Astrocyte (in vitro differentiated cells and primary cell): ENCODE measurements at regions not wholly inside any gene's neighbourhood (a gene's known extent, or its start where the extent isn't known, plus 50 kb on each side); places are given as distances from the start of the nearest gene placed in this dataset.

Source experiments
- DNase-seq: peaks from one replicate; pipeline ENCODE4 v3.0.0-alpha.2; 2010; ENCODE audit warnings: low read depth
- FAIRE-seq: peaks from 2 replicates; lab custom pipeline; 2011; peaks lifted over from hg19 to GRCh38; lab: Jason Lieb, UNC
- H2AFZ ChIP-seq: 2 replicates; pipeline ENCODE4 v1.6.0; 2012; ENCODE audit warnings: low read depth, low read length, inconsistent platforms
- H3K27ac ChIP-seq: 2 replicates; pipeline ENCODE4 v1.5.1; 2011; ENCODE audit warnings: low read depth, low read length, inconsistent platforms
- H3K27me3 ChIP-seq: 2 replicates; pipeline ENCODE4 v1.6.0; 2011; ENCODE audit warnings: low read length, inconsistent platforms; ENCODE audit not compliant: insufficient read depth
- H3K36me3 ChIP-seq: 2 replicates; pipeline ENCODE4 v1.5.1; 2011; ENCODE audit warnings: low read length, inconsistent platforms; ENCODE audit not compliant: insufficient read depth
- H3K4me1 ChIP-seq: 2 replicates; pipeline ENCODE4 v1.5.1; 2011; ENCODE audit warnings: low read length, inconsistent platforms; ENCODE audit not compliant: insufficient read depth
- H3K4me2 ChIP-seq: 2 replicates; pipeline ENCODE4 v1.6.0; 2012; ENCODE audit warnings: low read length, inconsistent platforms
- H3K4me3 ChIP-seq: 2 replicates; pipeline ENCODE4 v1.5.1; 2011; ENCODE audit warnings: low read depth, mild to moderate bottlenecking, low read length, inconsistent platforms; ENCODE audit not compliant: insufficient read depth
- H3K79me2 ChIP-seq: 2 replicates; pipeline ENCODE4 v1.6.0; 2012; ENCODE audit warnings: mild to moderate bottlenecking, low read length, inconsistent platforms; ENCODE audit not compliant: insufficient read depth
- H3K9ac ChIP-seq: 2 replicates; pipeline ENCODE4 v1.6.0; 2012; ENCODE audit warnings: mild to moderate bottlenecking, low read length, inconsistent platforms
- H3K9me3 ChIP-seq: 2 replicates; pipeline ENCODE4 v1.5.1; 2012; ENCODE audit warnings: low read depth, mild to moderate bottlenecking, low read length, inconsistent platforms; ENCODE audit not compliant: insufficient read depth
- H4K20me1 ChIP-seq: 2 replicates; pipeline ENCODE4 v1.6.0; 2012; ENCODE audit warnings: low read length, inconsistent platforms; ENCODE audit not compliant: insufficient read depth
- H3K27ac Mint-ChIP-seq: one replicate; pipeline ENCODE4 v1.8.0; 2021; ENCODE audit warnings: mild to moderate bottlenecking, mixed read lengths; ENCODE audit not compliant: unreplicated experiment
- H3K27me3 Mint-ChIP-seq: one replicate; pipeline ENCODE4 v1.8.0; 2021; ENCODE audit warnings: low read depth, mixed read lengths; ENCODE audit not compliant: unreplicated experiment
- H3K36me3 Mint-ChIP-seq: one replicate; pipeline ENCODE4 v1.8.0; 2021; ENCODE audit warnings: low read depth, mixed read lengths; ENCODE audit not compliant: unreplicated experiment
- H3K4me1 Mint-ChIP-seq: one replicate; pipeline ENCODE4 v1.8.0; 2021; ENCODE audit warnings: low read depth, mixed read lengths; ENCODE audit not compliant: unreplicated experiment
- H3K4me3 Mint-ChIP-seq: one replicate; pipeline ENCODE4 v1.8.0; 2021; ENCODE audit warnings: mild to moderate bottlenecking, moderate library complexity, mixed read lengths; ENCODE audit not compliant: unreplicated experiment
- H3K9me3 Mint-ChIP-seq: one replicate; pipeline ENCODE4 v1.8.0; 2021; ENCODE audit warnings: mild to moderate bottlenecking, mixed read lengths; ENCODE audit not compliant: unreplicated experiment
- CTCF ChIP-seq: IDR thresholded peaks from 2 replicates; pipeline ENCODE4 v1.5.1; 2011; ENCODE audit warnings: low read depth, mild to moderate bottlenecking, inconsistent platforms, low read length, moderate library complexity; ENCODE audit not compliant: insufficient read depth
- EZH2 ChIP-seq: IDR thresholded peaks from 2 replicates; pipeline ENCODE4 v1.6.1; 2012; ENCODE audit warnings: mild to moderate bottlenecking, low read length, inconsistent platforms; ENCODE audit not compliant: insufficient read depth

- no peak overlapping the region for H3K9ac ChIP-seq
- no peaks in the 10 kb centered on the region for H3K27me3 ChIP-seq
- TF ChIP-seq CTCF (no peak), EZH2 (no peak)
- H3K4me1 Mint-ChIP-seq = no peaks in the 10 kb centered on the region
- H3K79me2 ChIP-seq = no peaks in the 10 kb centered on the region
- H3K4me1 ChIP-seq = no peaks in the 10 kb centered on the region
- H3K4me2 ChIP-seq = no peak overlapping the region
- no peak overlapping the region for H3K4me3 ChIP-seq
- DNase-seq (no peak), FAIRE-seq (no peak)
- no peaks in the 10 kb centered on the region for H3K36me3 ChIP-seq
- H2AFZ ChIP-seq = no peak overlapping the region
- no peaks in the 10 kb centered on the region for H3K27me3 Mint-ChIP-seq
- H3K36me3 Mint-ChIP-seq = no peaks in the 10 kb centered on the region
- H3K9me3 Mint-ChIP-seq = no peaks in the 10 kb centered on the region
- H3K9me3 ChIP-seq = no peaks in the 10 kb centered on the region
- H3K27ac ChIP-seq = no peak overlapping the region
- no peak overlapping the region for H3K4me3 Mint-ChIP-seq
- H3K27ac Mint-ChIP-seq = peak overlapping the region; percentile 28
- H4K20me1 ChIP-seq = no peaks in the 10 kb centered on the region
Measured at GRCh38 chr18:29811519-29811918, 1231.0 kb downstream of the DSC3 start.

GRCh38 chr18:29780816-29781215 lies 1261.7 kb downstream of the DSC3 start:
- Histone ChIP-seq H3K79me2 (no peaks in the 10 kb centered on the region), H3K9me3 (no peaks in the 10 kb centered on the region), H3K9ac (no peak overlapping the region), H4K20me1 (no peaks in the 10 kb centered on the region), H3K4me3 (no peak overlapping the region), H3K4me1 (no peaks in the 10 kb centered on the region), H3K27me3 (no peaks in the 10 kb centered on the region), H3K4me2 (no peak overlapping the region), H2AFZ (no peak overlapping the region), H3K36me3 (no peaks in the 10 kb centered on the region), H3K27ac (no peak overlapping the region)
- Mint-ChIP-seq H3K9me3 (no peaks in the 10 kb centered on the region), H3K4me3 (no peak overlapping the region), H3K36me3 (no peaks in the 10 kb centered on the region), H3K4me1 (peaks cover 2% of the 10 kb centered on the region), H3K27ac (no peak overlapping the region), H3K27me3 (no peaks in the 10 kb centered on the region)
- FAIRE-seq (no peak), DNase-seq (no peak)
- TF ChIP-seq CTCF (no peak), EZH2 (no peak)

DNA sequence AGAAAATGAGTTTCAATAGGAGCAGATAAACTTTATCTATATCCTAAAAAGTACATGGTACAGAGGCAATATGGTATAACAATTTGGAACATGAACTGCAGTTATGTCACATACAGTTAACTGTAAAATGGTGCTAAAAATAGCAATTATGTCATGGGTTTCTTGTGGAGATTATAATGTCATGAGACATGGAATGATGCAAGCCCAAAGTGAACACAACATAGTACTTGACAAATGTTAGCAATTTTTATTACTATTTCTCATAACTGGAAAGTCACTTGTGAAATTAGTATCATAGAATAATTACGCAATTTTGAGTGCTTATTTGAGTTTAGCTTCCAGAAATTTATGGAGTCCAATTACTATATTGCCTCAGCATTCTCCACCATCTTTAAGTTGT lies 1263.4 kb downstream of the DSC3 start:
- Histone ChIP-seq H3K36me3 (no peaks in the 10 kb centered on the region), H3K27ac (no peak overlapping the region), H2AFZ (no peak overlapping the region), H3K27me3 (no peaks in the 10 kb centered on the region), H3K4me1 (no peaks in the 10 kb centered on the region), H3K79me2 (no peaks in the 10 kb centered on the region), H3K9me3 (no peaks in the 10 kb centered on the region), H3K9ac (no peak overlapping the region), H3K4me3 (no peak overlapping the region), H4K20me1 (no peaks in the 10 kb centered on the region), H3K4me2 (no peak overlapping the region)
- H3K9me3 Mint-ChIP-seq = no peaks in the 10 kb centered on the region
- H3K27ac Mint-ChIP-seq = no peak overlapping the region
- no peak for FAIRE-seq
- peaks cover 2% of the 10 kb centered on the region for H3K4me1 Mint-ChIP-seq
- H3K27me3 Mint-ChIP-seq = no peaks in the 10 kb centered on the region
- TF ChIP-seq EZH2 = no peak
- TF ChIP-seq CTCF = no peak
- H3K36me3 Mint-ChIP-seq = no peaks in the 10 kb centered on the region
- no peak overlapping the region for H3K4me3 Mint-ChIP-seq
- DNase-seq = no peak
